DND-41 (cell line): ENCODE measurements at regions not wholly inside any gene's neighbourhood (a gene's known extent, or its start where the extent isn't known, plus 50 kb on each side); places are given as distances from the start of the nearest gene placed in this dataset.

Source experiments
- ATAC-seq: fragments of 200-7000 bp; cut with Tn5 transposase; 3 replicates; pipeline ENCODE4 v1.9.1; 2021; ENCODE audit warnings: low read depth; ENCODE audit not compliant: insufficient read depth
- DNase-seq: peaks from one replicate; pipeline ENCODE4 v3.0.0-alpha.2; 2020
- H2AFZ ChIP-seq: 2 replicates; pipeline ENCODE4 v1.6.0; 2012; ENCODE audit warnings: low read depth, low read length
- H3K27ac ChIP-seq: 2 replicates; pipeline ENCODE4 v1.5.1; 2012; ENCODE audit warnings: low read length, inconsistent platforms
- H3K27me3 ChIP-seq: fragments of 200-600 bp; sonication (generic); 2 replicates; pipeline ENCODE4 v1.6.0; 2012; ENCODE audit warnings: low read length, mild to moderate bottlenecking, inconsistent platforms; ENCODE audit not compliant: insufficient read depth, poor library complexity
- H3K36me3 ChIP-seq: 2 replicates; pipeline ENCODE4 v1.5.1; 2012; ENCODE audit warnings: low read length, inconsistent platforms; ENCODE audit not compliant: insufficient read depth
- H3K4me1 ChIP-seq: 2 replicates; pipeline ENCODE4 v1.5.1; 2012; ENCODE audit warnings: mild to moderate bottlenecking, low read length; ENCODE audit not compliant: insufficient read depth
- H3K4me2 ChIP-seq: 2 replicates; pipeline ENCODE4 v1.6.0; 2012; ENCODE audit warnings: mild to moderate bottlenecking, moderate library complexity, low read length, inconsistent platforms; ENCODE audit not compliant: insufficient read depth
- H3K4me3 ChIP-seq, 2 experiments: fragments of 200-600 bp in 1 of 2; shearing (Covaris generic) in 1 of 2; 2 replicates each; pipeline ENCODE4 v1.5.1; 2012 to 2016; ENCODE audit warnings: inconsistent platforms in 2 of 2, low read length in 2 of 2, mild to moderate bottlenecking in 2 of 2, low read depth in 1 of 2, moderate library complexity in 1 of 2
- H3K79me2 ChIP-seq: 2 replicates; pipeline ENCODE4 v1.6.0; 2012; ENCODE audit warnings: low read length, inconsistent platforms; ENCODE audit not compliant: insufficient read depth
- H3K9ac ChIP-seq: 2 replicates; pipeline ENCODE4 v1.6.0; 2012; ENCODE audit warnings: low read depth, mild to moderate bottlenecking, inconsistent platforms, low read length, moderate library complexity
- H3K9me3 ChIP-seq: 2 replicates; pipeline ENCODE4 v1.5.1; 2012; ENCODE audit warnings: low read length, moderate library complexity, mild to moderate bottlenecking, inconsistent platforms; ENCODE audit not compliant: insufficient read depth, severe bottlenecking
- H4K20me1 ChIP-seq: 2 replicates; pipeline ENCODE4 v1.6.0; 2012; ENCODE audit warnings: low read length; ENCODE audit not compliant: insufficient read depth
- CTCF ChIP-seq: IDR thresholded peaks from 2 replicates; pipeline ENCODE4 v1.5.1; 2012; ENCODE audit warnings: borderline replicate concordance, low read length, moderate library complexity, mild to moderate bottlenecking; ENCODE audit not compliant: poor library complexity, severe bottlenecking; ENCODE audit errors: extremely low read depth
- EZH2 ChIP-seq: IDR thresholded peaks from 3 replicates; pipeline ENCODE4 v1.6.1; 2012; ENCODE audit warnings: borderline replicate concordance, low read depth, mild to moderate bottlenecking, moderate library complexity, low read length, inconsistent platforms; ENCODE audit not compliant: severe bottlenecking

- no peaks in the 10 kb centered on the region for H3K9me3 ChIP-seq
- no peaks in the 10 kb centered on the region for H3K79me2 ChIP-seq
- H3K4me1 ChIP-seq: no peaks in the 10 kb centered on the region
- H3K4me2 ChIP-seq: no peak overlapping the region
- H3K36me3 ChIP-seq: no peaks in the 10 kb centered on the region
- no peaks in the 10 kb centered on the region for H3K27me3 ChIP-seq
- no peak overlapping the region for H3K4me3 ChIP-seq
- ATAC-seq (no peak), DNase-seq (no peak)
- no peak overlapping the region for H3K27ac ChIP-seq
- TF ChIP-seq EZH2 (no peak), CTCF (no peak)
- H4K20me1 ChIP-seq: no peaks in the 10 kb centered on the region
- H2AFZ ChIP-seq: no peak overlapping the region
- H3K9ac ChIP-seq: no peak overlapping the region
Measured at GRCh38 chr21:35561116-35561515, 499.2 kb downstream of the SETD4 start.

- H3K4me2 ChIP-seq: no peak overlapping the region
- ATAC-seq: no peak; the same call in 2 of the 3 replicates
- no peak overlapping the region for H2AFZ ChIP-seq
- H3K79me2 ChIP-seq: no peaks in the 10 kb centered on the region
- no peaks in the 10 kb centered on the region for H3K36me3 ChIP-seq
- no peak overlapping the region for H3K27ac ChIP-seq
- H3K9me3 ChIP-seq: no peaks in the 10 kb centered on the region
- no peaks in the 10 kb centered on the region for H4K20me1 ChIP-seq
- no peaks in the 10 kb centered on the region for H3K27me3 ChIP-seq
- DNase-seq: no peak
- TF ChIP-seq CTCF: no peak
- TF ChIP-seq EZH2: no peak
- no peak overlapping the region for H3K9ac ChIP-seq
- H3K4me1 ChIP-seq: no peaks in the 10 kb centered on the region
- H3K4me3 ChIP-seq: no peak overlapping the region
Measured at GRCh38 chr21:35559829-35560225, 500.5 kb downstream of the SETD4 start.

- Histone ChIP-seq H3K9ac (no peak overlapping the region), H3K9me3 (no peaks in the 10 kb centered on the region), H3K27me3 (no peaks in the 10 kb centered on the region), H2AFZ (no peak overlapping the region), H3K79me2 (no peaks in the 10 kb centered on the region), H4K20me1 (no peaks in the 10 kb centered on the region), H3K4me3 (no peak overlapping the region), H3K4me1 (no peaks in the 10 kb centered on the region), H3K36me3 (no peaks in the 10 kb centered on the region), H3K27ac (no peak overlapping the region), H3K4me2 (no peak overlapping the region)
- DNase-seq (no peak), ATAC-seq (no peak)
- TF ChIP-seq CTCF (no peak), EZH2 (no peak)
Measured at GRCh38 chr21:35559128-35559828, 501.0 kb downstream of the SETD4 start.
